Erythroblast (primary cell): ENCODE measurements at regions not wholly inside any gene's neighbourhood (a gene's known extent, or its start where the extent isn't known, plus 50 kb on each side); places are given as distances from the start of the nearest gene placed in this dataset.

Experiments used
- DNase-seq, 2 experiments: peaks; one replicate each; lab custom pipeline; 2025; lab: John Stamatoyannopoulos, UW
- GATA1 ChIP-seq: IDR thresholded peaks from 2 replicates; pipeline ENCODE4 v1.6.1; 2011; ENCODE audit warnings: low read depth, mild to moderate bottlenecking, control low read depth, low read length, moderate library complexity
- POLR2A ChIP-seq: IDR thresholded peaks from 2 replicates; pipeline ENCODE4 v1.6.1; 2011; ENCODE audit warnings: mild to moderate bottlenecking, low read length

DNA sequence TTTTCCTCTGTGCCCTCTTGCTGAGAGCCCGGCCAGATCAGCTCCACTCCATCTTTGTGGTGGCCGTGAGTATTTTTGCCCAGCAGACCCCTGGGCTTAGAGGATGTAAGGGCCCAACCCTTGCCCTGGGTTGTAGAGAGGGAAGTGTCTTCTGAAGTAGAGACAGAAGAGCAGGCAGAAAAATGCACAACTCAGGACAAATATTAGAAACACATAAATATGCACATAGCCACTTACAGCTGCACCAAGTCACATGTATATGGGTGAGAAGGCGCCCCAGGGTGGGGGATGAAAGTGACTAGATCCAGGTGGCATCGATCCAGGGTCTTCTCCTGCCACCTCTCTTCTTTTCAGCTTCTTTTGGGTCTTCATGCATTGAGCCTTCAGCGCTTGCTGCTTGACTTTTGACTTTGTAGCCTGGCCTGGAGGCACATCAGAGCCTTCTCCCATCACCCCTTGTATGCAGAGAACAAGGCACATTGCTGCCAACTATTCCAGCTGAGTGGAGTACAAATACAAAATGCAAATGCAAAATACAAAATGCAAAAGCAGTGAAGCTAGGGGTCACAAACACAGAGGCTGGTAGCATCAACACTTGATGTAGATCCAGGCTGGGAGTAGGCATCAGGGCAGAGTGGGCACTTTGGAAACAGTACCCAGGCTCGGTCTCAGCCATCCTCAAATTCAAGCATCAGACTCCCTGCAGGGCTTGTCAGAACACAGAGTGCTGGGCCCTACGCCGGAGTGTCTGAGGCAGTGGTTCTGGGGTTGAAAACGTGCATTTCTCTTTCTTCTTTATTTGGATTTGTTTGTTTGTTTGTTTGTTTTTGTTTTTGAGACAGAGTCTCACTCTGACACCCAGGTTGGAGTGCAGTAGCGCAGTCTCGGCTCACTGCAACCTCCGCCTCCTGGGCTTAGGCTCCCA is 133.0 kb downstream of the ASB7 start:
- TF ChIP-seq POLR2A (no peak), GATA1 (no peak)
- DNase-seq: no peak

DNA sequence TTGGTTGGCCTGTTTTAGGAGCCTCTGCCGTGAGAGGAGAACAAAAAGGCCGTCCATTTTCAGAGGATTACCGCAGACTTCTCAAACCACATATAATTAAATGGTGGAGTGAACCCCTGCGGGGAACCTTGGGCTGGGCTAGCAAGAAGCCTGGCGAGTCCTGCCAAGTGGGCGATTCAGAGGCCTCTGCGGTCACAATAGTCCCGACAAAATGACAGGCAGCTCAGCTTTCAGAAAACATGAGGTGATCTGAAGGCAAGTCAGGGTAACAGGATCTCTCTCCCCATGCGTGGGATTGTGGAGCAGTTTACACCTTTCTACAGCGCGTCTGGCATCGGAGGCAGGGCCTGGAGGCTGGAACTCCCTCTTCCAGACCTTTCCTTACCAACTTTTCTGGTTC is 134.8 kb downstream of the ASB7 start:
- TF ChIP-seq POLR2A (no peak), GATA1 (no peak)
- no peak for DNase-seq

DNA sequence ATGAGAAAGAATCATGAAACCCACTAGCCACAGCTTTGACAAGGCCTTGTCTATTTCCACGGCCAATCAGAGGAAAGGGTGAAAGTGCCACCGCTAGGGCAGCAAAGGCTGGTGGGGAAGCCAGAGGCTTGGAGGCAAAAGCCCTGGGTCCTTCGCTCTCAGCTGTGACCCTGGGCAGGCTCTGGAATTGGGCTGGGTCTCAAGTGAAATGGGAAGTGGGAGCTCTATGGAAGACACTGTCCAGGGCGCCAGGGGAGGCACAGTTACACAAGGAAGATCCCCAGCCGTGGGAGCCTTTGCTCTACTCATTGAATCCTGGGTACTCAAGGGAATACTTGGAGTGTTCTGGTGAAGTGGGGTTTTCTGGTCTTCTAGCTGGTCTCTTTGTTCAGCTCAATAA is 136.2 kb downstream of the ASB7 start:
- no peak for TF ChIP-seq POLR2A
- TF ChIP-seq GATA1: no peak
- no peak for DNase-seq

DNA sequence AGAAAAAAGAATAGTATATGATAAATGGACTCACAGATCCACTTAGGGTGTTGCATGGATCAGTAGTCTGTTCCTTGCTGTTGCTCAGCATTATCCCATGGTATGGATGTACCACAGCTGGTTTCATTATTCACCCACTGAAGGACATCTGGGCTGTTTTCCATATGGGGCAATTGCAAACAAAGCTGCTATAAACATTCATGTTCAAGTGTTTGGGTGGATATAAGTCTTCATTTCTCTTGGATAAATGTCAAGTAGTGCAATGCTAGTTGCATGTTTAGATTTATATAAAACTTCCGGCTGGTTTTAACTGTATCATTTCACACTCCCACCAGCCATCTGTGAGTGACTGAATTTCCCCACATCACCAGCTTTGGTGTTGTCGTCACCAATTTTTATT is 137.7 kb downstream of the ASB7 start:
- TF ChIP-seq GATA1 (no peak), POLR2A (no peak)
- no peak for DNase-seq

DNA sequence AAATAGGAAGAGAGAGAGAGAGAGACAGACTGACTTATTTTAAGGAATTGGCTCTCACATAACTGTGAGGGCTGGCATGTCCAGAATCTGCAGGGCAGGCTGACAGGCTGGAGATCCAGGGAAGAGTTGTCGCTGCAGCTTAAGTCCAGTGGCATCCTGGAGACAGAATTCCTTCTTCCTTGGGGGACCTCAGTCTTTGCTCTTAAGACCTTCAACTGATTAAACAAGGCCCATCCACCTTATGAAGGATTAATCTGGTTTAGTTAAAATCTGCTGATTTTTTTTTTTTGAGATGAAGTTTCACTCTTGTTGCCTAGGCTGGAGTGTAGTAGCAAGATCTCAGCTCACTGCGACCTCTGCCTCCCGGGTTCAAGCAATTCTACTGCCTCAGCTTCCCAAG is 128.0 kb upstream of the ALDH1A3 start:
- no peak for DNase-seq
- TF ChIP-seq GATA1: no peak
- TF ChIP-seq POLR2A: no peak

DNA sequence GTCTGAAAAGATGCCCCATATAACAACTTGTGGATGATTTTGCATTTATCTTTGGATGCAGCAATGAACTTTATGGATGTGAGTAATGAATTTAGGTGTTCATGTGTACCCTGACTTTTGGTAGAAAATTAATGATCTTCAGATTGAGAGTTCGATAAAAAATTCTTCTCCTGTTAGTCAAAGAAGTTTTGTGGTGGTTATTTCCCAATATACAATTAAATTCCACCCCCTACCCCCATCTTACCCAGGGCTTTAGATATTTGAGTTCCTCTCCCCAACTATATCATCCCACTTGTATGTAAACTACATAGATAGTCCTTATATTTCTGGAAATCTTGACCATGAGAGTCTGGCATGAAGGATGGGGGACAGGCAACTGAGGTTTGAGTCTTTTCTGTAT is 126.1 kb upstream of the ALDH1A3 start:
- TF ChIP-seq GATA1: no peak
- TF ChIP-seq POLR2A: no peak
- no peak for DNase-seq

DNA sequence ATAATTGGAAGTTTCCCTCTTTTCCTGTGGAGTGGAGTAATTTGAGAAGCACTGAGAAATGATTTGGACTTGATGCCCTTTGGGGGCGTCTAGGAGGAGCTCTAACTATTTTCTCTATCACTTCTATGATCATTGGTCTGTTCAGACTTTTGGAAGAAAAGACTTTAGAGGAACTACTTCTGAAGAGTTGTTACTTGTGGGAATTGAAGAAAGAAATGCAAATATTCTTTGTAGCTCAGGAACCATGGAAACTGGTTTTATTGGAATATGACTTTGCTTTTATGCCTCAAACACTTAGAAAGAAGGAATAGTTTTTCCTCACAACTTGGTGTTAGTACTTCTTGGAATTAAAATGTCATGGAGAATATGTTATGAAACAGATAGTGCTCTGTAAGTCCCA is 122.0 kb upstream of the ALDH1A3 start:
- no peak for TF ChIP-seq POLR2A
- no peak for TF ChIP-seq GATA1
- no peak for DNase-seq

DNA sequence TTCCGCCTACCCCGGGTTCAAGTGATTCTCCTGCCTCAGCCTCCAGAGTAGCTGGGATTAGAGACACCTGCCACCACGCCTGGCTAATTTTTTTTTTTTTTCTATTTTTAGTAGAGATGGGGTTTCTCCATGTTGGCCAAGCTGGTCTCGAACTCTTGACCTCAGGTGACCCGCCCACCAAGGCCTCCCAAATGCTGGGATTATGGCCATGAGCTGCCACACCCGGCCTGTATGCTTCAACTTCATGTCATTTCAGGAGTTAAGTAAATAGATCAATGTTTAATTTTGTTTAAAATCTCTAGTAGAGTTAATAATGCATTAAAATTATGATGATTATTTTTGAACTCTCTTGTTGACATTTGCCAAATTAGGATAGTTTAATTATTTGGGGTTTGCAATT is 121.1 kb upstream of the ALDH1A3 start:
- DNase-seq: no peak
- TF ChIP-seq GATA1 (no peak), POLR2A (no peak)

DNA sequence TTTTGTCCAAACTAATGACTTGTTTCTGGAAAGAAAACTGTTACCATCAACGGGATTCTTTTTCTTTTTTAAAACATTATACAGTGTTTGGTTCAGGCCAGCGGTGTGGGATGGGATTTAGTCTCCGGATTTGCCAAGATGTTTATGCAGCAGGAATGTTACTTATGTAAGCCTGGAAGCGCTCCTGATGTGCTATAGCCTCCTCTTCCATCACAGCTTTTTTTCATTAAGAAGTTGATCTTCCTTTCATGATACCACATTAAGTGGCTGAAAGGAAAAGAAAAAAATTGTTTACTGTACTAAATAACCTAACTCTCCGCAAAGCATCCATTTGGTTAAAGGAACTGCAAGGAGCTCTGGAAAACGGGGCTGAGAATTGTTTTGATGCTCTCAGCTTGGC is 120.5 kb upstream of the ALDH1A3 start:
- DNase-seq: no peak
- TF ChIP-seq POLR2A (no peak), GATA1 (no peak)

DNA sequence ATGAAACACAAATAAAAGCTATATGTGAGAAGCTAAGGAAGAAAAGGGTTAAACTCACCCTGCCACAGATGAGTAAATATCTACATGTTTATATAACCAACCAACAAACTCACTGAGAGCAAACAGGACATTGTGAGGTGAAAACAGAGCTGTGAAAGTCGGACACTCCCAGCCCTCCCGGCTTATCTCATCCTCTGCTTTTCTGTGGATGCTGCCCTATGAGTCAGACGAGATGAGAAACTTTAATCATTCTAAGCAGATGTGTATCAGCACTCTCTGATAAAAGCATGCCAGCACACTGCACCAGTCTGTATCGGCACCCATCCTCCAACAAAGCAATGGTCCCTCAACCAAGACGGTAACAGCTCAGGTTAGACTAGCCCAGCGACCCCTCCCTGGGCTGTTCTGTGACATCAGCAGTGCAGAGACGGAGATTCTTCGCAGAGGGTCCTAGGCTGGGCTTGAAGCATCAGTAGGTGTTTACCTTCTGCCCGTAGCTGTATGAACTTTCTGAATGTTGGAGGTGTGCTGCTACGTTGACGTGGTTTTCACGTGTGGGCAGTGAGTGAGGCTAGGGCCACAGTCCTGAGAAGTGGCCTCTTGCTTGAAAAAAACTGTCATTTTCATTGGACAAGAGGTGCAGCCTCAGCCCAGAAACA is 119.8 kb upstream of the ALDH1A3 start:
- DNase-seq: peak; percentile 31 to 61
- TF ChIP-seq GATA1 (no peak), POLR2A (no peak)

DNA sequence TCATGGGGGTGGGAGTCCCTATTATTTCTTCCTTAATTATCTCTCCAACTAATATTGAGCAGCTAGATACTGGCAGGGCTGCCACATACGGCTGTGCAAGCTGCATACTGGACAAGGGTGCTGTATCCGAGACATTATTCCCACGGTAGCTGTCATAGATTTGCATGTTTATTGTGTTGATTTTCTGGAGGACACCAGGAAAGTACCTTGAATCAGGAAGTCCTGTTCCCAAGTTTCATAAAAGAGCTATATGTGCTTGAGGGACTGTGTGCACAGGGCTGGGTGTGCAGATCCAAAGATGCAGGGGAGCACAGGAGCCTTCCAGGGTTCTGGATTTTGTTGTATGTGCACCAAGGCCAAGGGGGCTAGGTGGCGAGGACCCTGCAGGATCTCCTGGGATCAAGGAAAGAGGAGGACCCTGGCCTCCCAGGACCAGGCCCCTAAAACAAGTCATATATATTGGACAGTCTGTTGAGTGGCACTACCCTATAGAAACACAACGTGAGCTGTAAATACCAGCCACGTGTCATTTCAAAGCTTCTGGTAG is 119.2 kb upstream of the ALDH1A3 start:
- DNase-seq: no peak
- TF ChIP-seq POLR2A: no peak
- TF ChIP-seq GATA1: no peak

DNA sequence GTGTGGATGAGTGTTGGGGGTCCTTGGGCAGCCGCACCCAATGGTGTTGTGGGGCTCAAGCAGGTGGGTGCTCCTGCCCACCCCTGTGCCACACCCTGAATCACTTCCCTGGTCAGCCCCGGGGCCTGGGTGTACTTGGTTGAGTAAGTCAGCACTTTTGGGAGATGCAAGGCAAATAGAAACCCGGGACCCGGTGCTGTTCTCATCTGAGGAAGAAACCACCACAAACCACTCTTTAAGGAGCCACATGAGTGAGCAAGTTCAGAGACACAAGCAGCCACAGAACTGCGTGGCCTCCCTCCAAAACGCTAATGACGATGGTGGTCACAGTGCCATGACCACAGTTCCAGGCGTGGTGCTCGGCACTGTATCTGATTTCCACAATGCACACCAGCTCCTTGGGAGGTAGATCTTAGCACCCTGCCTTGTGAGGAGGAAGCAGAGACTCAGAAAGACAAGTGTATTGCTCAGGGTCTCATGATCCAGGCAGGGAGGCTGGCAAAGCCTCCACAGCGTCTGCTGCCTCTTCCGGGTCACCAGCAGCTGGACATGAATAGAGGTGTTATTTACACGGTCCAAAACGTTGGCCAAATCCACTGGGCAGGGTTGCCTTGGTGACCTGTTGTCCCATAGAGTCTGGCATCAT is 118.2 kb upstream of the ALDH1A3 start:
- TF ChIP-seq GATA1 (no peak), POLR2A (no peak)
- no peak for DNase-seq

DNA sequence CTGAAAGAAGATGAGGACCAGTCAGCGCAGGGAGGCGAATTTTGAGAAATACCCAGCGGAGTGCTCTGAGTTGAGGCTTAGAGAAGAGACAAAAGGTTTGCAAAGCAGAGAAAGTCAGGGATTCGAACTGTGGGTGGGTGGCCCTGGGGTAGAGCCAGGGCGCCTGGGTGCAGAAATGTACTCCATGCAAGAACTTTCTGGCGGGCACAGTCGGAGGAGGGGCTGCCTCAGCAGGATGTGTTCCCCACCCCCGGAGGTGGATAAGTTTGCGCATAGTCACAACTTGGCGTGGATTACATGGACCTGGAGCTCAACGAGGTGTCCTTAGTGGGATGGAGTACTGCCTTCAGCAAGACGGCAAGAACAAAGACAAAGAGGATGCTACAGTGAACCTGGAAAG is 117.3 kb upstream of the ALDH1A3 start:
- no peak for TF ChIP-seq POLR2A
- no peak for TF ChIP-seq GATA1
- DNase-seq: no peak
